K562 (cell line): ENCODE measurements at regions not wholly inside any gene's neighbourhood (a gene's known extent, or its start where the extent isn't known, plus 50 kb on each side); places are given as distances from the start of the nearest gene placed in this dataset.

Experiments
- ATAC-seq: fragments of 200-7000 bp; cut with Tn5 transposase; 3 replicates; pipeline ENCODE4 v1.9.1; 2020; ENCODE audit warnings: moderate library complexity
- BruUV-seq: library from RNA; stranded (reverse); fragments of 400-500 nt; replicated peaks from 2 replicates; lab custom pipeline; 2021; lab: Mats Ljungman, UMichigan
- CTCF ChIA-PET: fragments of 300-600 bp; formaldehyde crosslinking; extraction: SDS; loops from one replicate; lab custom pipeline; 2021; ENCODE audit warnings: low intra/inter-chr PET ratio; lab: Yijun Ruan, JAX
- POLR2A ChIA-PET: fragments of 300-600, 350-650 bp; sonication (Branson Sonifier 250); formaldehyde crosslinking; extraction: SDS; loops from one replicate; lab custom pipeline; 2021; ENCODE audit warnings: antibody characterized with exemption, inconsistent platforms; lab: Yijun Ruan, JAX
- DNase-seq, 4 experiments: peaks; one replicate each; pipeline versions ENCODE4 v3.0.0 to v3.0.0-alpha.2; 2011 to 2018; ENCODE audit warnings: low spot score in 3 of 4, mixed read lengths in 3 of 4; ENCODE audit errors: extremely low read depth in 1 of 4
- FAIRE-seq: peaks from 2 replicates; lab custom pipeline; 2011; peaks lifted over from hg19 to GRCh38; lab: Jason Lieb, UNC
- H2AFZ ChIP-seq: 2 replicates; pipeline ENCODE4 v1.6.0; 2011; ENCODE audit warnings: low read depth, low read length, control low read depth, inconsistent platforms
- H3K27ac ChIP-seq: fragments of 200-600 bp; 3 replicates; pipeline ENCODE4 v1.8.0; 2011; ENCODE audit warnings: low read depth, mild to moderate bottlenecking, control low read depth, inconsistent platforms, low read length, moderate library complexity, mixed read lengths; ENCODE audit errors: extremely low read depth
- H3K27me3 ChIP-seq, 2 experiments: fragments of 300-600 bp in 1 of 2; 2 replicates in 1 of 2; 3 replicates in 1 of 2; pipeline versions ENCODE4 v1.6.0 to v1.8.0; 2011; ENCODE audit warnings: inconsistent platforms in 2 of 2, low read length in 2 of 2, mild to moderate bottlenecking in 1 of 2, mixed read lengths in 1 of 2, moderate library complexity in 1 of 2; ENCODE audit not compliant: control insufficient read depth in 2 of 2, insufficient read depth in 2 of 2
- H3K36me3 ChIP-seq: fragments of 300-600 bp; 3 replicates; pipeline ENCODE4 v1.8.0; 2011; ENCODE audit warnings: mild to moderate bottlenecking, low read length, inconsistent platforms; ENCODE audit not compliant: control insufficient read depth, insufficient read depth
- H3K4me1 ChIP-seq, 2 experiments: fragments of 200-600 bp in 1 of 2; replicated peaks in 1 of 2; 2 replicates in 1 of 2; 3 replicates in 1 of 2; pipeline versions ENCODE4 v1.5.1 to v1.8.0; 2011; ENCODE audit warnings: inconsistent platforms in 2 of 2, low read length in 2 of 2, mild to moderate bottlenecking in 1 of 2, mixed read lengths in 1 of 2, moderate library complexity in 1 of 2; ENCODE audit not compliant: control insufficient read depth in 2 of 2, insufficient read depth in 2 of 2
- H3K4me2 ChIP-seq: 2 replicates; pipeline ENCODE4 v1.6.1; 2011; ENCODE audit warnings: low read length, control low read depth, inconsistent platforms, mixed read lengths; ENCODE audit not compliant: insufficient read depth
- H3K4me3 ChIP-seq: fragments of 200-600 bp; sonication (generic), shearing (Covaris generic); 2 replicates; pipeline ENCODE4 v1.5.1; 2016; ENCODE audit warnings: control low read depth, inconsistent platforms
- H3K79me2 ChIP-seq: fragments of 200-600 bp; 3 replicates; pipeline ENCODE4 v1.8.0; 2011; ENCODE audit warnings: low read length, inconsistent platforms; ENCODE audit not compliant: control insufficient read depth, insufficient read depth
- H3K9ac ChIP-seq, 2 experiments: 2 replicates each; pipeline versions ENCODE4 v1.6.0 to v1.6.1; 2011; ENCODE audit warnings: low read depth in 2 of 2, low read length in 2 of 2, control low read depth in 1 of 2, inconsistent platforms in 1 of 2, mild to moderate bottlenecking in 1 of 2, mixed read lengths in 1 of 2; ENCODE audit not compliant: insufficient read depth in 1 of 2
- H3K9me1 ChIP-seq: one replicate; pipeline ENCODE4 v1.6.0; 2011; ENCODE audit warnings: inconsistent platforms, mild to moderate bottlenecking, low read length, moderate library complexity; ENCODE audit not compliant: control insufficient read depth, insufficient read depth
- H3K9me3 ChIP-seq: replicated peaks from 2 replicates; pipeline ENCODE4 v1.5.1; 2011; ENCODE audit warnings: low read depth, low read length, inconsistent platforms; ENCODE audit not compliant: control insufficient read depth, insufficient read depth
- H4K20me1 ChIP-seq: replicated peaks from 2 replicates; pipeline ENCODE4 v1.6.1; 2011; ENCODE audit warnings: low read length, inconsistent platforms, mixed read lengths; ENCODE audit not compliant: control insufficient read depth, insufficient read depth
- ATF4 ChIP-seq: fragments of 450-650 bp; formaldehyde crosslinking; IDR thresholded peaks from 2 replicates; pipeline ENCODE4 v1.4.0; 2022; ENCODE audit warnings: mild to moderate bottlenecking, moderate library complexity
- CTBP1 ChIP-seq: fragments of 450-650 bp; IDR thresholded peaks from 2 replicates; pipeline ENCODE4 v1.6.1; 2016; ENCODE audit warnings: borderline replicate concordance
- EP300 ChIP-seq: IDR thresholded peaks from 2 replicates; pipeline ENCODE4 v1.6.1; 2012; ENCODE audit warnings: low read length, improper control_type of control experiment
- PYGO2 ChIP-seq: fragments of 450-650 bp; IDR thresholded peaks from 2 replicates; pipeline ENCODE4 v1.6.1; 2016; ENCODE audit warnings: mild to moderate bottlenecking, missing genetic modification characterization, moderate library complexity, missing compliant biosample characterization
- TCFL5 ChIP-seq: fragments of 250-450 bp; sonication (Bioruptor Pico); conservative IDR thresholded peaks from 2 replicates; pipeline ENCODE4 v1.6.1; 2021; ENCODE audit warnings: mild to moderate bottlenecking, moderate library complexity, matching md5 sums
- ZC3H11A ChIP-seq: IDR thresholded peaks from 2 replicates; pipeline ENCODE4 v1.6.1; 2012; ENCODE audit warnings: low read depth, low read length, improper control_type of control experiment
- ZNF512 ChIP-seq: IDR thresholded peaks from 2 replicates; pipeline ENCODE4 v1.6.1; 2016; ENCODE audit warnings: missing genetic modification characterization, missing compliant biosample characterization
- ZNF76 ChIP-seq: fragments of 250-450 bp; sonication (Bioruptor Pico); IDR thresholded peaks from 2 replicates; pipeline ENCODE4 v1.4.0; 2020; ENCODE audit warnings: mild to moderate bottlenecking, moderate library complexity, borderline replicate concordance
- WGBS: fragments of 100-300 bp; shearing (Covaris generic); methylation state at CpG from one replicate; pipeline ENCODE4 v1.1.6; 2016; ENCODE audit warnings: low coverage, mixed read lengths; ENCODE audit not compliant: insufficient coverage; ENCODE audit errors: missing lambda C conversion rate; 5-methylcytosine and 5-hydroxymethylcytosine counted together
- in situ Hi-C: fragments of 300-500 bp; cut with MboI; formaldehyde crosslinking; loops from 4 replicates; pipeline ENCODE4 v1.15.0; 2018; ENCODE audit warnings: inconsistent platforms, mixed read lengths
- intact Hi-C: fragments of 100-400 bp; cut with micrococcal nuclease; formaldehyde crosslinking; loops from 2 replicates; pipeline ENCODE4 v1.14.2; 2022
- TF ChIP-seq, protein P1 (sequence below): fragments of 250-450 bp; sonication (Bioruptor Pico); IDR thresholded peaks from 2 replicates; pipeline ENCODE4 v1.5.0; 2021; ENCODE audit warnings: mild to moderate bottlenecking, moderate library complexity

- no peak for TF ChIP-seq ZNF76 (CRISPR knock-in tag)
- TF ChIP-seq, all 486 proteins: peak for 0
These were observed 170.2 kb upstream of the ANKFN1 start (continued) for GRCh38 chr17:55983096-55983495.

DNA sequence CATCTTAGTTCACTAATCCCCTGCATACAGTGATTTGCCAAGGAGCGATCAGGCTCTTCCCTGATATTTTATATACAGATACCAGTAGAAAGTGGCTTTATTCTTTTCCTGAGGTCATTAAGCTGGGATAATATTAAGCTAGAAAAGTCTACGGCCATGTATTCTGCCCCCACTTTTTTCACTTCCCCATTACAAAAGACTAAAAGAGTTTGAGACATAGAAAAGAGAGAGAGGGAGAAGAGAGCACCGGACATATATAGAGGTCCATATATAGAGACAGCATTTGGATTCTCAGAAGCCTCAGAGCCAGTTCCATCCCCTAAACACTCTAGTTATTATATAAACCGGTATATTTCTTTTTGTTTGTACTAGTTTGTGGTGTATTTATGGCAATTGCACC lies 166.5 kb upstream of the ANKFN1 start:
- H3K9ac ChIP-seq = no peak overlapping the region
- no peaks in the 10 kb centered on the region for H3K27me3 ChIP-seq
- no peak overlapping the region for H3K27ac ChIP-seq
- H3K4me3 ChIP-seq = no peak overlapping the region
- H3K36me3 ChIP-seq = no peaks in the 10 kb centered on the region
- DNase-seq = no peak
- ChIA-PET POLR2A (no interaction called here), CTCF (no interaction called here)
- ATAC-seq = no peak
- H3K4me2 ChIP-seq = no peak overlapping the region
- no peaks in the 10 kb centered on the region for H3K9me1 ChIP-seq
- H3K9me3 ChIP-seq = no peaks in the 10 kb centered on the region
- no peaks in the 10 kb centered on the region for H3K4me1 ChIP-seq
- no peaks in the 10 kb centered on the region for H3K79me2 ChIP-seq
- FAIRE-seq = no peak
- 0% methylated on average over 4 of the region's 4 CpGs for WGBS
- intact Hi-C loops (no loop called here), in situ Hi-C loops (no loop called here)
- H2AFZ ChIP-seq = no peak overlapping the region
- no TSS peak for BruUV-seq
- H4K20me1 ChIP-seq = no peaks in the 10 kb centered on the region
- TF ChIP-seq ZNF512 (tag) = no peak

DNA sequence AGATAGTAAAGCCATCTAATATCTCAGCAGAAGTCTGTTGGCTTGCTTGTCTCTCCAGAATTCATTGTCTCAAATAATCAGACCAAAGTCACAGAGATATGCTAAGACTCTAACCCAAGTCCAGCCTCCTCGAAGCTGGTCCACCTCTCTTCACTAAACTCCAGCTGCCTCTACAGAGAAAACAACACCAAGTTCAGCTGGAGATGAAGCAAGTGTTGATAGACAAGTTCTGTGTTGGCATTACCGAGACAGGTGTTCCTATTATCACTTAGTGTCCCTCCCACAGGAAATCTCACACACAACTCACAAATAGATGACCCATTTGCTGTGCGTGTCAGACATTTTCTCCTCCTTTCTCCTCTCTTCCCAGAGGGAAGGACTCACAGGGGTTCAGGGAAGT lies 164.4 kb upstream of the ANKFN1 start:
- H3K27ac ChIP-seq = no peak overlapping the region
- intact Hi-C loops (no loop called here), in situ Hi-C loops (no loop called here)
- no peak overlapping the region for H2AFZ ChIP-seq
- CTCF ChIA-PET = no interaction called here
- H3K4me1 ChIP-seq = no peaks in the 10 kb centered on the region
- H3K36me3 ChIP-seq = no peaks in the 10 kb centered on the region
- POLR2A ChIA-PET = interaction anchor here (0.6 kb wide), 1 partner anchor 107 kb away, joined by 5 read pairs; no protein-coding TSS in a partner anchor
- no peak overlapping the region for H3K4me2 ChIP-seq
- H3K9ac ChIP-seq = no peak overlapping the region
- WGBS = 0% methylated on average over 3 of the region's 3 CpGs
- no peak for DNase-seq
- H3K9me3 ChIP-seq = no peaks in the 10 kb centered on the region
- no peaks in the 10 kb centered on the region for H4K20me1 ChIP-seq
- BruUV-seq = no TSS peak
- no peaks in the 10 kb centered on the region for H3K27me3 ChIP-seq
- H3K79me2 ChIP-seq = no peaks in the 10 kb centered on the region
- no peak overlapping the region for H3K4me3 ChIP-seq
- H3K9me1 ChIP-seq = no peaks in the 10 kb centered on the region
- FAIRE-seq = no peak
- ATAC-seq = no peak
- TF ChIP-seq CTBP1 (no peak), EP300 (no peak), PYGO2 (no peak), TCFL5 (CRISPR knock-in tag) (no peak), ZC3H11A (no peak), ATF4 (CRISPR knock-in tag) (no peak)
- TF ChIP-seq, protein P1, sequence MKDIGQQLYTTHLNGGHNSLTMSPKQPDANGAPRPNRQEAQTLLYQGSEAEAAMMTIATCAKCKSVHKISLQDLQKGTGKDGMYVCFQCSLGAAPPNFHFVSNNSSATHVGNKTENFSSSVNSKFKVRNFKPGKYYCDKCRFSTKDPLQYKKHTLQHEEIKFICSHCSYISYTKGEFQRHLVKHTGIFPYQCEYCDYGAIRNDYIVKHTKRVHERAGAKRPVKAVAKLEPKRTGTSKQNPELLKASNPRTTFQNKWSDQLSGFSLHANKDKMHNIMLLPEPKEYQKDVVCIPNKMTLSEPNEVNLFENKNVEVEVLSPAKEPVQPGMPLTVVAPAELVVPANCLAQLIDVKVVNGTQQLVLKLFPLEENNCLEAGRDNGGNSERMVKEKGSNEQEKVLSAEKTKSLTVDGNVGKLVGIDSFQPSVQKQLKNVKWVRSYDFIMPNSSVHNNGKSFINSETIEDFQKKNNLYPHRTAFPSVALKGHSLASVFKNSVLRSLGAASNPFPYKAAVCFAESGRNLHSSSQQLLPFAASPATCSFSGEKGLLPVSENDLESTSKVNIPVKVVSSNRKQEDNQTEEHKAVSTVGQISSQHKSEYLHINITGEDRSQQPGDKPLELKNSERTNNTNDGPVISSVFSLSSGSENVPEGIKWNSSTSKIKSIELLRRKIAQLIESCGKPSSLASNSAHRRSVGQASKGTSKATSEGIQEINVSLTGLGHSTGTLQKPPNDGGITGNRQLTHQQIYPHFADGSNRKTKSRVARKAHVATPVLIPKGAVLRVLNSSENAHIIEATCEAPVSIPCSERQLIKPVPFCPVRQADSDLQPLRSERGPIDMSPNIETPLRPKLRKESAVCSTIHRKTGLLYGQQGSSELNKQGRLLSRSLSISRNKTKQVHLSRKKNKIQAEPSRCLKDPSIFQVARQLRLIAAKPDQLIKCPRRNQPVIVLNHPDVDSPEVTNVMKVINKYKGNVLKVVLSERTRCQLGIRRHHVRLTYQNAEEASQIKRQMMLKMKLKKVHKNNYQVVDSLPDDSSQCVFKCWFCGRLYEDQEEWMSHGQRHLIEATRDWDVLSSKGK (CRISPR knock-in tag) = no peak
